ENCODE measurements at regions not wholly inside any gene's neighbourhood (a gene's known extent, or its start where the extent isn't known, plus 50 kb on each side); places are given as distances from the start of the nearest gene placed in this dataset.
A peak's percentile ranks its signal among the peaks of the same experiment; 100 is the strongest.
"Not testable (repeated sequence)": the region's sequence is repeated elsewhere in the genome, so short reads cannot be mapped to it uniquely, and the experiment has no call there.

GRCh38 chr11:67940440-67940839, 63.5 kb downstream of the UNC93B1 start:
- DNase-seq (ENCODE audit: low spot score) = not testable (repeated sequence)

GRCh38 chr11:67938964-67939363, 64.9 kb downstream of the UNC93B1 start:
- not testable (repeated sequence) for DNase-seq (ENCODE audit: low spot score)

- DNase-seq (ENCODE audit: low spot score) = not testable (repeated sequence)
Measured at GRCh38 chr11:67938371-67938770, 65.5 kb downstream of the UNC93B1 start.

- not testable (repeated sequence) for DNase-seq (ENCODE audit: low spot score)
Measured at GRCh38 chr11:67923565-67923964, 80.3 kb downstream of the UNC93B1 start.

GRCh38 chr11:67920546-67920945, 83.4 kb downstream of the UNC93B1 start:
- DNase-seq (ENCODE audit: low spot score) = not testable (repeated sequence)

- DNase-seq (ENCODE audit: low spot score) = not testable (repeated sequence)
Measured at GRCh38 chr11:67912184-67912583, 91.7 kb downstream of the UNC93B1 start.

- DNase-seq (ENCODE audit: low spot score) = not testable (repeated sequence)
Measured at GRCh38 chr11:67911211-67911610, 92.7 kb downstream of the UNC93B1 start.

GRCh38 chr11:67910803-67911202, 93.1 kb downstream of the UNC93B1 start:
- not testable (repeated sequence) for DNase-seq (ENCODE audit: low spot score)

- DNase-seq (ENCODE audit: low spot score) = not testable (repeated sequence)
Measured at GRCh38 chr11:67906969-67907368, 96.9 kb downstream of the UNC93B1 start.

- DNase-seq (ENCODE audit: low spot score) = peak; percentile 25
Measured at GRCh38 chr11:67899462-67899861, 104.4 kb downstream of the UNC93B1 start.

GRCh38 chr11:67893487-67893886, 110.4 kb downstream of the UNC93B1 start:
- DNase-seq (ENCODE audit: low spot score) = not testable (repeated sequence)

- DNase-seq (ENCODE audit: low spot score) = not testable (repeated sequence)
Measured at GRCh38 chr11:67889646-67890045, 114.3 kb downstream of the UNC93B1 start.

- DNase-seq (ENCODE audit: low spot score) = not testable (repeated sequence)
Measured at GRCh38 chr11:67888056-67888455, 115.8 kb downstream of the UNC93B1 start.

- DNase-seq (ENCODE audit: low spot score) = not testable (repeated sequence)
Measured at GRCh38 chr11:67886672-67887071, 117.2 kb downstream of the UNC93B1 start.

- not testable (repeated sequence) for DNase-seq (ENCODE audit: low spot score)
Measured at GRCh38 chr11:67886207-67886606, 117.7 kb downstream of the UNC93B1 start.

GRCh38 chr11:67885574-67885973, 118.3 kb downstream of the UNC93B1 start:
- DNase-seq (ENCODE audit: low spot score) = not testable (repeated sequence)

- not testable (repeated sequence) for DNase-seq (ENCODE audit: low spot score)
Measured at GRCh38 chr11:67884761-67885558, 118.9 kb downstream of the UNC93B1 start.

GRCh38 chr11:67884073-67884757, 119.7 kb downstream of the UNC93B1 start:
- not testable (repeated sequence) for DNase-seq (ENCODE audit: low spot score)

GRCh38 chr11:67882304-67882703, 121.6 kb downstream of the UNC93B1 start:
- DNase-seq (ENCODE audit: low spot score) = not testable (repeated sequence)

- not testable (repeated sequence) for DNase-seq (ENCODE audit: low spot score)
Measured at GRCh38 chr11:67881836-67882235, 122.1 kb downstream of the UNC93B1 start.

- not testable (repeated sequence) for DNase-seq (ENCODE audit: low spot score)
Measured at GRCh38 chr11:67880594-67881196, 123.2 kb downstream of the UNC93B1 start.

- DNase-seq (ENCODE audit: low spot score) = not testable (repeated sequence)
Measured at GRCh38 chr11:67878666-67879065, 125.2 kb downstream of the UNC93B1 start.

GRCh38 chr11:67877316-67877715, 126.6 kb downstream of the UNC93B1 start:
- not testable (repeated sequence) for DNase-seq (ENCODE audit: low spot score)

All from RKO (cell line).